ENCODE measurements at regions not wholly inside any gene's neighbourhood (a gene's known extent, or its start where the extent isn't known, plus 50 kb on each side); places are given as distances from the start of the nearest gene placed in this dataset.

GRCh38 chr5:164627021-164627420 lies 1121.6 kb downstream of the MAT2B start:
- Histone ChIP-seq H3K4me1 (no peaks in the 10 kb centered on the region), H3K27ac (no peak overlapping the region), H3K9me3 (no peaks in the 10 kb centered on the region), H3K36me3 (no peaks in the 10 kb centered on the region), H3K27me3 (no peaks in the 10 kb centered on the region), H3K4me3 (no peak overlapping the region)
- in situ Hi-C loops (cut with MboI; ENCODE audit: low pct_ligation_motif_present in 1 of 4, low pct_unique_long_range_greater_than_20kb in 1 of 4, low sequenced_read_pairs in 3 of 4), result no loop called here
- TF ChIP-seq POLR2A (IDR thresholded peaks at IDR 0.05), result no peak
- TF ChIP-seq CTCF (IDR thresholded peaks at IDR 0.05), result no peak
- no peak for TF ChIP-seq EP300 (IDR thresholded peaks at IDR 0.05; ENCODE audit: low read depth)
- no peak for TF ChIP-seq POLR2AphosphoS5 (IDR thresholded peaks at IDR 0.05)
- no peak for DNase-seq
- intact Hi-C loops (cut with DNase I; ENCODE audit: low total_unique reads), result no loop called here
- WGBS, 2 donors (ENCODE audit: low coverage in 1 of 2), result 56 to 72% methylated on average over 4 of the region's 4 CpGs

GRCh38 chr5:164636456-164636855 lies 1131.0 kb downstream of the MAT2B start:
- in situ Hi-C loops (cut with MboI; ENCODE audit: low pct_ligation_motif_present in 1 of 4, low pct_unique_long_range_greater_than_20kb in 1 of 4, low sequenced_read_pairs in 3 of 4) (no loop called here), intact Hi-C loops (cut with DNase I; ENCODE audit: low total_unique reads) (no loop called here)
- no peaks in the 10 kb centered on the region for H3K36me3 ChIP-seq
- no peak for DNase-seq
- no peak overlapping the region for H3K4me3 ChIP-seq
- H3K4me1 ChIP-seq, result no peaks in the 10 kb centered on the region
- no peaks in the 10 kb centered on the region for H3K9me3 ChIP-seq
- WGBS, 2 donors (ENCODE audit: low coverage in 1 of 2), result 14 to 39% methylated on average over 1 of the region's 1 CpG
- no peak for TF ChIP-seq CTCF (IDR thresholded peaks at IDR 0.05)
- no peak for TF ChIP-seq EP300 (IDR thresholded peaks at IDR 0.05; ENCODE audit: low read depth)
- TF ChIP-seq POLR2AphosphoS5 (IDR thresholded peaks at IDR 0.05), result no peak
- TF ChIP-seq POLR2A (IDR thresholded peaks at IDR 0.05), result no peak
- H3K27ac ChIP-seq, result no peak overlapping the region
- H3K27me3 ChIP-seq, result no peaks in the 10 kb centered on the region

- WGBS, 2 donors (ENCODE audit: low coverage in 1 of 2), result 41 to 44% methylated on average over 4 of the region's 4 CpGs
- intact Hi-C loops (cut with DNase I; ENCODE audit: low total_unique reads), result no loop called here
- H3K27me3 ChIP-seq, result no peaks in the 10 kb centered on the region
- H3K36me3 ChIP-seq, result no peaks in the 10 kb centered on the region
- in situ Hi-C loops (cut with MboI; ENCODE audit: low pct_ligation_motif_present in 1 of 4, low pct_unique_long_range_greater_than_20kb in 1 of 4, low sequenced_read_pairs in 3 of 4), result no loop called here
- no peak for DNase-seq
- no peak overlapping the region for H3K27ac ChIP-seq
- H3K4me3 ChIP-seq, result no peak overlapping the region
- TF ChIP-seq POLR2AphosphoS5 (IDR thresholded peaks at IDR 0.05) (no peak), POLR2A (IDR thresholded peaks at IDR 0.05) (no peak), EP300 (IDR thresholded peaks at IDR 0.05; ENCODE audit: low read depth) (no peak), CTCF (IDR thresholded peaks at IDR 0.05) (no peak)
- no peaks in the 10 kb centered on the region for H3K4me1 ChIP-seq
- no peaks in the 10 kb centered on the region for H3K9me3 ChIP-seq
Measured at GRCh38 chr5:164637931-164638521, 1132.6 kb downstream of the MAT2B start.

GRCh38 chr5:164649266-164649665 lies 1143.8 kb downstream of the MAT2B start:
- H3K27ac ChIP-seq, result no peak overlapping the region
- intact Hi-C loops (cut with DNase I; ENCODE audit: low total_unique reads), result no loop called here

More at GRCh38 chr5:164649266-164649665, 1143.8 kb downstream of the MAT2B start:
- DNase-seq, result no peak
- in situ Hi-C loops (cut with MboI; ENCODE audit: low pct_ligation_motif_present in 1 of 4, low pct_unique_long_range_greater_than_20kb in 1 of 4, low sequenced_read_pairs in 3 of 4), result no loop called here
- Histone ChIP-seq H3K27me3 (no peaks in the 10 kb centered on the region), H3K4me1 (no peaks in the 10 kb centered on the region), H3K9me3 (no peaks in the 10 kb centered on the region), H3K36me3 (no peaks in the 10 kb centered on the region), H3K4me3 (no peak overlapping the region)
- TF ChIP-seq POLR2A (IDR thresholded peaks at IDR 0.05) (no peak), CTCF (IDR thresholded peaks at IDR 0.05) (no peak), EP300 (IDR thresholded peaks at IDR 0.05; ENCODE audit: low read depth) (no peak), POLR2AphosphoS5 (IDR thresholded peaks at IDR 0.05) (no peak)

All from transverse colon (tissue), 4 donors.